A549 (cell line): ENCODE measurements at regions not wholly inside any gene's neighbourhood (a gene's known extent, or its start where the extent isn't known, plus 50 kb on each side); places are given as distances from the start of the nearest gene placed in this dataset.

Source experiments
- ATAC-seq, 2 experiments: fragments of 200-7000 bp in 1 of 2; fragments of >200 bp in 1 of 2; cut with Nextera tagmentation in 1 of 2; cut with Tn5 transposase in 1 of 2; 3 replicates each; pipeline versions ENCODE4 v1.8.0 to v1.9.1; 2018 to 2020; ENCODE audit warnings: mild to moderate bottlenecking in 1 of 2, moderate library complexity in 1 of 2
- CTCF ChIA-PET: fragments of 300-600 bp; sonication (Branson Sonifier 250); formaldehyde crosslinking; extraction: SDS; loops from one replicate; lab custom pipeline; 2021; ENCODE audit warnings: antibody characterized with exemption, inconsistent platforms; lab: Yijun Ruan, JAX
- POLR2A ChIA-PET: fragments of 350-600 bp; formaldehyde crosslinking; extraction: SDS; loops from one replicate; lab custom pipeline; 2021; ENCODE audit warnings: antibody characterized with exemption, inconsistent platforms; lab: Yijun Ruan, JAX
- DNase-seq, 2 experiments: peaks; one replicate each; pipeline versions ENCODE4 v3.0.0 to v3.0.0-alpha.2; 2011 to 2016; ENCODE audit warnings: low read depth in 1 of 2, low spot score in 1 of 2
- FAIRE-seq: peaks from 2 replicates; lab custom pipeline; 2011; peaks lifted over from hg19 to GRCh38; lab: Jason Lieb, UNC
- H3K27ac ChIP-seq, 2 experiments: fragments of >200 bp; sonication (Bioruptor Twin); formaldehyde crosslinking; 3 replicates each; pipeline ENCODE4 v1.5.1; 2016 to 2017
- H3K4me1 ChIP-seq: fragments of >200 bp; sonication (Bioruptor Twin); formaldehyde crosslinking; 3 replicates; pipeline ENCODE4 v1.6.1; 2016
- H3K4me2 ChIP-seq: fragments of >200 bp; sonication (Bioruptor Twin); formaldehyde crosslinking; 3 replicates; pipeline ENCODE4 v1.6.1; 2016
- H3K4me3 ChIP-seq: fragments of >200 bp; sonication (Bioruptor Twin); formaldehyde crosslinking; 3 replicates; pipeline ENCODE4 v1.5.1; 2016
- H3K9me3 ChIP-seq: fragments of >200 bp; sonication (Bioruptor Twin); formaldehyde crosslinking; 3 replicates; pipeline ENCODE4 v1.6.1; 2016
- ATOH8 ChIP-seq: fragments of 250-450 bp; sonication (Bioruptor Pico); IDR thresholded peaks from 2 replicates; pipeline ENCODE4 v1.5.0; 2020; ENCODE audit warnings: low read depth, mild to moderate bottlenecking, moderate library complexity
- BCL3 ChIP-seq: fragments of >200 bp; sonication (Bioruptor Twin); formaldehyde crosslinking; IDR thresholded peaks from 3 replicates; pipeline ENCODE4 v1.6.1; 2016
- BHLHE40 ChIP-seq: IDR thresholded peaks from 2 replicates; pipeline ENCODE4 v1.6.1; 2012; ENCODE audit warnings: low read depth, low read length, inconsistent platforms
- CBX2 ChIP-seq: fragments of 200-600 bp; sonication (generic); IDR thresholded peaks from 2 replicates; pipeline ENCODE4 v1.6.1; 2016; ENCODE audit warnings: low read depth, mild to moderate bottlenecking, borderline replicate concordance
- CEBPB ChIP-seq, 2 experiments: fragments of >200 bp in 1 of 2; sonication (Bioruptor Twin) in 1 of 2; formaldehyde crosslinking in 1 of 2; IDR thresholded peaks; 2 replicates each; pipeline ENCODE4 v1.6.1; 2012 to 2016
- CHD2 ChIP-seq: fragments of 150-350 bp; IDR thresholded peaks from 2 replicates; pipeline ENCODE4 v1.6.1; 2014; ENCODE audit warnings: low read length; ENCODE audit not compliant: partially characterized antibody
- CHD4 ChIP-seq: fragments of 200-600 bp; sonication (generic); IDR thresholded peaks from 2 replicates; pipeline ENCODE4 v1.6.1; 2016; ENCODE audit warnings: antibody characterized with exemption, mild to moderate bottlenecking, borderline replicate concordance
- EP300 ChIP-seq, 2 experiments: fragments of >200 bp; sonication (Bioruptor Twin); formaldehyde crosslinking; IDR thresholded peaks; 2 replicates in 1 of 2; 3 replicates in 1 of 2; pipeline ENCODE4 v1.6.1; 2016 to 2017
- FOSB ChIP-seq: fragments of 250-450 bp; sonication (Bioruptor Pico); IDR thresholded peaks from 2 replicates; pipeline ENCODE4 v1.5.0; 2020; ENCODE audit warnings: mild to moderate bottlenecking, moderate library complexity
- FOSL2 ChIP-seq, 2 experiments: fragments of 450-650 bp in 1 of 2; fragments of >200 bp in 1 of 2; sonication (Bioruptor Twin) in 1 of 2; formaldehyde crosslinking; IDR thresholded peaks; 2 replicates each; pipeline versions ENCODE4 v1.5.0 to v1.6.1; 2016 to 2020; ENCODE audit warnings: mild to moderate bottlenecking in 1 of 2, moderate library complexity in 1 of 2
- HOXA7 ChIP-seq: fragments of 250-450 bp; sonication (Bioruptor Pico); IDR thresholded peaks from 2 replicates; pipeline ENCODE4 v1.5.0; 2020; ENCODE audit warnings: mild to moderate bottlenecking, moderate library complexity
- HOXB13 ChIP-seq: fragments of 250-450 bp; sonication (Bioruptor Pico); IDR thresholded peaks from 2 replicates; pipeline ENCODE4 v1.5.0; 2020; ENCODE audit warnings: low read depth, mild to moderate bottlenecking, moderate library complexity
- HOXB5 ChIP-seq: fragments of 250-450 bp; sonication (Bioruptor Pico); IDR thresholded peaks from 2 replicates; pipeline ENCODE4 v1.5.0; 2020; ENCODE audit warnings: mild to moderate bottlenecking, moderate library complexity
- KDM1A ChIP-seq: fragments of 200-600 bp; sonication (generic); IDR thresholded peaks from 2 replicates; pipeline ENCODE4 v1.6.1; 2016; ENCODE audit warnings: low read depth, mild to moderate bottlenecking
- KDM5A ChIP-seq: fragments of 200-600 bp; sonication (generic); IDR thresholded peaks from 2 replicates; pipeline ENCODE4 v1.6.1; 2016; ENCODE audit warnings: antibody characterized with exemption, mild to moderate bottlenecking
- MAZ ChIP-seq: fragments of 150-350 bp; IDR thresholded peaks from 2 replicates; pipeline ENCODE4 v1.6.1; 2014; ENCODE audit warnings: antibody characterized with exemption, low read depth, low read length, borderline replicate concordance
- NPAS2 ChIP-seq: fragments of 250-450 bp; sonication (Bioruptor Pico); IDR thresholded peaks from 2 replicates; pipeline ENCODE4 v1.8.0; 2022; ENCODE audit warnings: mild to moderate bottlenecking, moderate library complexity, borderline replicate concordance
- NR3C1 ChIP-seq: fragments of >200 bp; sonication (Bioruptor Twin); formaldehyde crosslinking; IDR thresholded peaks from 3 replicates; pipeline ENCODE4 v1.6.1; 2017
- RFX5 ChIP-seq: fragments of 450-650 bp; IDR thresholded peaks from 2 replicates; pipeline ENCODE4 v1.7.1; 2014; ENCODE audit warnings: antibody characterized with exemption, mild to moderate bottlenecking, moderate library complexity
- RNF2 ChIP-seq: fragments of 200-600 bp; sonication (generic); IDR thresholded peaks from 2 replicates; pipeline ENCODE4 v1.6.1; 2016; ENCODE audit warnings: low read depth, mild to moderate bottlenecking, antibody characterized with exemption, moderate library complexity, borderline replicate concordance
- TFCP2L1 ChIP-seq: fragments of 250-450 bp; sonication (Bioruptor Pico); IDR thresholded peaks from 2 replicates; pipeline ENCODE4 v1.5.0; 2021; ENCODE audit warnings: mild to moderate bottlenecking
- TP53 ChIP-seq: fragments of 250-450 bp; sonication (Bioruptor Pico); IDR thresholded peaks from 2 replicates; pipeline ENCODE4 v1.5.0; 2021; ENCODE audit warnings: mild to moderate bottlenecking, moderate library complexity
- ZFP36 ChIP-seq: fragments of 450-650 bp; IDR thresholded peaks from 2 replicates; pipeline ENCODE4 v1.6.1; 2014; ENCODE audit warnings: borderline replicate concordance; ENCODE audit not compliant: partially characterized antibody
- ZSCAN20 ChIP-seq: fragments of 250-450 bp; sonication (Bioruptor Pico); IDR thresholded peaks from 2 replicates; pipeline ENCODE4 v1.8.0; 2022; ENCODE audit warnings: mild to moderate bottlenecking, moderate library complexity
- WGBS: methylation state at CpG from one replicate; pipeline ENCODE4 v1.1.6; 2017; ENCODE audit errors: missing lambda C conversion rate; 5-methylcytosine and 5-hydroxymethylcytosine counted together
- TF ChIP-seq, protein P1 (sequence below): fragments of 450-650 bp; IDR thresholded peaks from 2 replicates; pipeline ENCODE4 v1.6.1; 2014; ENCODE audit warnings: antibody characterized with exemption
- TF ChIP-seq, protein P2 (sequence below): fragments of >200 bp; sonication (Bioruptor Twin); formaldehyde crosslinking; IDR thresholded peaks from 2 replicates; pipeline ENCODE4 v1.6.1; 2016
- TF ChIP-seq, protein P3 (sequence below): IDR thresholded peaks from 2 replicates; pipeline ENCODE4 v1.6.1; 2012
- TF ChIP-seq, protein P4 (sequence below): IDR thresholded peaks from 2 replicates; pipeline ENCODE4 v1.6.1; 2012

- Histone ChIP-seq H3K9me3 (no peaks in the 10 kb centered on the region), H3K4me2 (no peak overlapping the region), H3K4me1 (no peaks in the 10 kb centered on the region), H3K27ac (no peak overlapping the region), H3K4me3 (no peak overlapping the region)
- ATAC-seq (no peak), DNase-seq (no peak), FAIRE-seq (no peak)
- ChIA-PET POLR2A (no interaction called here), CTCF (no interaction called here)
- 0% methylated on average over 1 of the region's 1 CpG for WGBS
- no peak for TF ChIP-seq ATOH8
- TF ChIP-seq CEBPB (IDR thresholded peaks at IDR 0.05) = no peak
- TF ChIP-seq RFX5 = no peak
- no peak for TF ChIP-seq RNF2
- no peak for TF ChIP-seq BCL3
- TF ChIP-seq TFCP2L1 (CRISPR knock-in tag) = no peak
- no peak for TF ChIP-seq FOSB
- TF ChIP-seq KDM5A = no peak
- TF ChIP-seq, protein P1, sequence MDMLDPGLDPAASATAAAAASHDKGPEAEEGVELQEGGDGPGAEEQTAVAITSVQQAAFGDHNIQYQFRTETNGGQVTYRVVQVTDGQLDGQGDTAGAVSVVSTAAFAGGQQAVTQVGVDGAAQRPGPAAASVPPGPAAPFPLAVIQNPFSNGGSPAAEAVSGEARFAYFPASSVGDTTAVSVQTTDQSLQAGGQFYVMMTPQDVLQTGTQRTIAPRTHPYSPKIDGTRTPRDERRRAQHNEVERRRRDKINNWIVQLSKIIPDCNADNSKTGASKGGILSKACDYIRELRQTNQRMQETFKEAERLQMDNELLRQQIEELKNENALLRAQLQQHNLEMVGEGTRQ = no peak
- no peak for TF ChIP-seq MAZ
- TF ChIP-seq CHD4 = no peak
Measured at GRCh38 chr18:68354176-68354575, 360.7 kb downstream of the TMX3 start.

DNA sequence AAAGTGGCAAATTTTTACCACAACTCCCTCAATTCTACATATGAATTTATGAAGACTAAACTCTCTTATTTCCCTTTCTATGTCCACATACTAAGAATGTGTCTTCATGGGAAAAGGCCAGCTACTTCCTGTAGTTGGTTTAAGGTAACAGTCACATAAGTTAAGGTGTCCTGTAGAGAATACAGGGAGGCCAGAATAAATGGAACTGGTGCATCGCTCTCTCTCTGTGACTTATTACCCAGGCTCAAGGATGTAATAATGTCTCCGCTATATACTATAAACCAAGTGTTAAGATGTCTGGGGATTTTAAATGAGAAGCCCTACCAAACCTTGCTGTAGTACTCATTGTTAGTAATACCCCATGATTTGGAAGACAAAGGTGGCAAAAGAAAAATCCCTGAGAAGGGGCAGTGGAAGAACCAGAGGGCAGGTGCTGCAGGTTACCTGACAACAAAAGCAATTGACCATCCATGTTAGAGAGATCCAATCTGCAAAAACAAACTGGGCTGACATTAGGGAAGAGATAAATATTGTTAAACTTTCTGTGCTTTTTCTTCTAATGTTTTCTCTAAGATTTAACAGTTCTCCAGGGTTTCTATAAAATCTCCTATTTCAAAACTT, 372.8 kb downstream of the TMX3 start:
- WGBS = 92% methylated on average over 2 of the region's 2 CpGs
- TF ChIP-seq, protein P2, sequence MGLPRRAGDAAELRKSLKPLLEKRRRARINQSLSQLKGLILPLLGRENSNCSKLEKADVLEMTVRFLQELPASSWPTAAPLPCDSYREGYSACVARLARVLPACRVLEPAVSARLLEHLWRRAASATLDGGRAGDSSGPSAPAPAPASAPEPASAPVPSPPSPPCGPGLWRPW = no peak
- TF ChIP-seq TP53 (CRISPR knock-in tag) = no peak
- POLR2A ChIA-PET = no interaction called here
- H3K9me3 ChIP-seq = no peaks in the 10 kb centered on the region
- CTCF ChIA-PET = no interaction called here
- H3K27ac ChIP-seq = no peak overlapping the region
- no peak overlapping the region for H3K4me2 ChIP-seq
- H3K4me3 ChIP-seq = no peak overlapping the region
- DNase-seq (no peak), ATAC-seq (no peak), FAIRE-seq (no peak)
- no peaks in the 10 kb centered on the region for H3K4me1 ChIP-seq

GRCh38 chr18:68340606-68341005, 374.3 kb downstream of the TMX3 start:
- Histone ChIP-seq H3K27ac (no peak overlapping the region), H3K4me2 (no peak overlapping the region), H3K4me3 (no peak overlapping the region), H3K9me3 (no peaks in the 10 kb centered on the region), H3K4me1 (no peaks in the 10 kb centered on the region)
- TF ChIP-seq EP300 (IDR thresholded peaks at IDR 0.05) (no peak), CBX2 (no peak), ZSCAN20 (CRISPR knock-in tag) (no peak), CHD2 (no peak), HOXB13 (CRISPR knock-in tag) (no peak), ZFP36 (no peak), HOXA7 (CRISPR knock-in tag) (no peak), NPAS2 (CRISPR knock-in tag) (no peak), BCL3 (no peak), NR3C1 (no peak), HOXB5 (CRISPR knock-in tag) (no peak), BHLHE40 (no peak), FOSL2 (IDR thresholded peaks at IDR 0.05) (no peak), FOSL2 (CRISPR knock-in tag; IDR thresholded peaks at IDR 0.05) (no peak), CHD4 (no peak), MAZ (no peak), KDM1A (no peak)
- TF ChIP-seq, protein P3, sequence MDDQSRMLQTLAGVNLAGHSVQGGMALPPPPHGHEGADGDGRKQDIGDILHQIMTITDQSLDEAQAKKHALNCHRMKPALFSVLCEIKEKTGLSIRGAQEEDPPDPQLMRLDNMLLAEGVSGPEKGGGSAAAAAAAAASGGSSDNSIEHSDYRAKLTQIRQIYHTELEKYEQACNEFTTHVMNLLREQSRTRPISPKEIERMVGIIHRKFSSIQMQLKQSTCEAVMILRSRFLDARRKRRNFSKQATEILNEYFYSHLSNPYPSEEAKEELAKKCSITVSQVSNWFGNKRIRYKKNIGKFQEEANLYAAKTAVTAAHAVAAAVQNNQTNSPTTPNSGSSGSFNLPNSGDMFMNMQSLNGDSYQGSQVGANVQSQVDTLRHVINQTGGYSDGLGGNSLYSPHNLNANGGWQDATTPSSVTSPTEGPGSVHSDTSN = no peak
- TF ChIP-seq, protein P4, sequence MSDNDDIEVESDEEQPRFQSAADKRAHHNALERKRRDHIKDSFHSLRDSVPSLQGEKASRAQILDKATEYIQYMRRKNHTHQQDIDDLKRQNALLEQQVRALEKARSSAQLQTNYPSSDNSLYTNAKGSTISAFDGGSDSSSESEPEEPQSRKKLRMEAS = no peak
- WGBS = 0% methylated on average over 1 of the region's 1 CpG
- no peak for ATAC-seq
- CTCF ChIA-PET = interaction anchor here (0.6 kb wide), 1 partner anchor 233 kb away, joined by 3 read pairs; no protein-coding TSS in a partner anchor
- DNase-seq = no peak
- POLR2A ChIA-PET = no interaction called here
- FAIRE-seq = no peak
